Epithelial cell of proximal tubule (primary cell): ENCODE measurements at regions not wholly inside any gene's neighbourhood (a gene's known extent, or its start where the extent isn't known, plus 50 kb on each side); places are given as distances from the start of the nearest gene placed in this dataset.

ENCODE experiments used
- DNase-seq: peaks from one replicate; pipeline ENCODE4 v3.0.0-alpha.2; 2011; ENCODE audit warnings: low read depth
- H3K4me3 ChIP-seq: 2 replicates; pipeline ENCODE4 v1.5.1; 2011; ENCODE audit warnings: low read depth, mild to moderate bottlenecking, low read length
- CTCF ChIP-seq: conservative IDR thresholded peaks from 2 replicates; pipeline ENCODE4 v1.5.1; 2012; ENCODE audit warnings: low read depth, mild to moderate bottlenecking, low read length

DNA sequence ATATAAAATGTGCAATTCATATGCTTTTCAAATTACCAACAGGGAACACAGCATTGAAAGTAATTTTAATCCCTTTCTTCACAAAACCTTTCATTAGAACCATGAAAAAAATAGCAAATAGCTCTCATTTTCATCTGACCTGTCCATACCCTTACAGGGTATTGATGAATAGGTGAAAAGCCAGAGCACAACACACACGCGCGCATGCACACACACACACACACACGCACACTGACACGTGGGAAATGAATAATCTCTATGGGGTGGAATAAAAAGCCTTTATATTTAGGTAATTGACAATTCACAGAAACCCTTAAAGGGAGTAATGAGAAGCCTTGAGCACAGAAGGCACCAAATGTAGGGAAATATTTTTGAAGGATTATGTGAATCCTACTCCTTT is 76.2 kb upstream of the POU2AF2 start:
- TF ChIP-seq CTCF, result no peak
- H3K4me3 ChIP-seq, result no peak overlapping the region
- no peak for DNase-seq

GRCh38 chr11:111168871-111169270 is 76.7 kb upstream of the POU2AF2 start:
- no peak for TF ChIP-seq CTCF
- H3K4me3 ChIP-seq, result no peak overlapping the region
- no peak for DNase-seq

GRCh38 chr11:111167666-111168065 is 77.9 kb upstream of the POU2AF2 start:
- no peak for DNase-seq
- TF ChIP-seq CTCF, result no peak

GRCh38 chr11:111166598-111166997 is 78.9 kb upstream of the POU2AF2 start:
- no peak overlapping the region for H3K4me3 ChIP-seq
- TF ChIP-seq CTCF, result no peak
- no peak for DNase-seq

More at GRCh38 chr11:111167666-111168065, 77.9 kb upstream of the POU2AF2 start:
- no peak overlapping the region for H3K4me3 ChIP-seq

DNA sequence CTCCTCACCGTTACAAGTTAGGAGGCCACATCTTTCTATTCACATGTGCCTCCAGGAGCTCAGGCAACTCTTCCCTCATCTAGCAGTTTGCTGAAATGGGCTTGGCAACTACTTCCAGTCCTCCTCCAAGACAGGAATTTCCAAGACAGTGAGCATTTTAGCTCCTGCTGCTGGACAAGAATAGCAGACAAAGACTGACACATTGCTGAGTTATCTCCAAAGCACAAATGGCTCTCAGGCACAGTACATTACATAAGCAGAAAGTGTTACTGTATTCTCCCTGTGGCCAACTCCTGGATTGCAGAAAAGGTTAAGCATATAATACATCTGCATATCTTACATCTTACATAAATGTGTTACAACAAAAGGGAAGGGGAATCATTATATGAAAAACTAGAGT is 83.2 kb upstream of the POU2AF2 start:
- no peak for TF ChIP-seq CTCF
- DNase-seq, result no peak
- no peak overlapping the region for H3K4me3 ChIP-seq

DNA sequence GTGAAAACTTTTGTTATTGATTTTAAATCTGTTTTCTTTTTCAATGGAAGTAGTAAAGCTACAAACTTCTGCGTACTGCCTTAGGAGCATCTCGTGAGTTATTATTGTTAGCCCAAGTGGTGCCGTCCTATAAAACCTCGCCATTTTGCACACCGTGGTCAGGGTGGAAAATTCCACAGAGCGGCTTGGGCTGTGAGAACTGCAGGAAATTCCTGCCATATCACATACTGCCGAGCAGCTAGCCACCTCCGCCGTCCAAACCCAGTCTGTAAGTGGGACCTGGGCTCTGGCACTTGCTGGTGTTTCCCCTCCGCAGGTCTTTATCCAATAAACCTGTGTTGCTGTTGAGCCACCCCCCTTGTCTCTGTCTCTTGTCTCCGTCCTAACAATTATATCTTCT is 88.0 kb upstream of the POU2AF2 start:
- DNase-seq, result no peak
- no peak for TF ChIP-seq CTCF
- H3K4me3 ChIP-seq, result no peak overlapping the region

DNA sequence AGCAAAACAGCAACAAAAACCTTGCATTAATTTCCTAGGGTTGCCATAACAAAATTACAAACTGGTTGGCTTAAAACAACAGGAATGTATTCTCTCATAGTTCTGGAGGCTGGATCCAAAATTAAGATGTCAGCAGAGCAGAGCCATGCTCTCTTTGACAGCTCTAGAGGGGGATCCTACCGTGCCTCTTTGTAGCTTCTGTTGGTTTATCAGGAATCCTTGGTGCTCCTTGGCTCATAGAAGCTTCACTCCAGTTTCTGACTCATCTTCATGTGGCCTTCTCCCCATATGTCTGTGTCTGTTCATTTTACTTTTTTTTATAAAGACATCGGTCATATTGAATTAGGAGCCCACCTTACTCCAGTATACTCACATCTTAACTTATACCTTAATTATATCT is 90.5 kb upstream of the POU2AF2 start:
- DNase-seq, result no peak
- H3K4me3 ChIP-seq, result no peak overlapping the region
- TF ChIP-seq CTCF, result no peak
